Mesothelial cell of epicardium (in vitro differentiated cells): ENCODE measurements at regions not wholly inside any gene's neighbourhood (a gene's known extent, or its start where the extent isn't known, plus 50 kb on each side); places are given as distances from the start of the nearest gene placed in this dataset.

ENCODE experiments used
- DNase-seq, 2 experiments: peaks; one replicate each; pipeline ENCODE4 v3.0.0; 2021; ENCODE audit warnings: low spot score in 2 of 2; ENCODE audit not compliant: unreplicated experiment in 2 of 2
- H3K27ac Mint-ChIP-seq: 2 replicates; pipeline ENCODE4 v1.8.0; 2021; ENCODE audit warnings: mixed read lengths
- H3K27me3 Mint-ChIP-seq: 2 replicates; pipeline ENCODE4 v1.8.0; 2021; ENCODE audit warnings: low read depth, mixed read lengths
- H3K36me3 Mint-ChIP-seq: 2 replicates; pipeline ENCODE4 v1.8.0; 2021; ENCODE audit warnings: mixed read lengths
- H3K4me1 Mint-ChIP-seq: 2 replicates; pipeline ENCODE4 v1.8.0; 2021; ENCODE audit warnings: mixed read lengths
- H3K4me3 Mint-ChIP-seq: 2 replicates; pipeline ENCODE4 v1.8.0; 2021; ENCODE audit warnings: mild to moderate bottlenecking, moderate library complexity, mixed read lengths
- H3K9me3 Mint-ChIP-seq: 2 replicates; pipeline ENCODE4 v1.8.0; 2021; ENCODE audit warnings: mixed read lengths
- TF ChIP-seq, protein P1 (sequence below): fragments of 200-600 bp; sonication (generic); IDR thresholded peaks from one replicate; pipeline ENCODE4 v1.5.0; 2021; ENCODE audit warnings: antibody characterized with exemption; ENCODE audit not compliant: unreplicated experiment

DNA sequence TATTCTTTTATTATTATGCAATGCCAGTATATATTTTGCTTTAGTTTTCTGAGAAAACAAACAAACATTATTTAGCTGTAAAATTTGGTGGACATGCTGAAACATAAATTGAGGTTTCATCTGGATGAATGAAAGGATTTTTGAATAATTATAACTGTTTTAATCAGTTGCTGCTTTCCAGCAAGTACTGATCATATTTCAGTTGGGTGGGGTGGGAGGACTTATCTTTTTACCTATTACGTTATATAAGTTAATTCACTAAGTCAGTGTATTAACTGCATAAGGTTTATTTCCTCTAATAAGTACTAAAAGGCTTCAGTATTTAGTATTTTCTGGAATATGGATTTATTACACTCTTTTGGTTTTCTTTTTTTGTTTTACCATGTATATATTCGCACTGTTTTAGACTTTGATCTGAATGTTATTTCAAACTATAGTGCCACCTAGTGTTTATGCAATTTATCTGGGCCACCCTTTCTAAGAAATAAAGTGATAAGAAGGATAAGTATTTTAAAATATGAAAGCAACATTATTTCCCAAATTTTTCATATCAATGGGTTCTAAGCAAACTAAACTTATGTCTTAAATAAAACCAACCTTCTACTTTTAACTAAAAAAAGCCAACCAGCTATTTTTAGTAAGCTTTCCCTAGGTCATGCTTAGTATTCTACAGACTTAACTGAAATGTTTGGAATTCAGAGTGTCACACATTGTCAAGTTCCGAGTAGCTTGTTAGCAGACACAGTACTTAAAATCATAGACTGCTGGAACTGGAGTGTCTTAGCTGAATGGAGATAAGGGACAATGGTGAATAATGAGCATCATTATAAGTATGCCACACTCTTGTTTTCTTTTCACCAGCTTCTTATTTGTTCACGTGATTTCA is 105.4 kb upstream of the MCHR2 start:
- H3K27ac Mint-ChIP-seq = no peak overlapping the region
- H3K4me3 Mint-ChIP-seq = no peak overlapping the region
- DNase-seq = no peak
- no peaks in the 10 kb centered on the region for H3K36me3 Mint-ChIP-seq
- H3K27me3 Mint-ChIP-seq = peaks cover 7% of the 10 kb centered on the region
- TF ChIP-seq, protein P1, sequence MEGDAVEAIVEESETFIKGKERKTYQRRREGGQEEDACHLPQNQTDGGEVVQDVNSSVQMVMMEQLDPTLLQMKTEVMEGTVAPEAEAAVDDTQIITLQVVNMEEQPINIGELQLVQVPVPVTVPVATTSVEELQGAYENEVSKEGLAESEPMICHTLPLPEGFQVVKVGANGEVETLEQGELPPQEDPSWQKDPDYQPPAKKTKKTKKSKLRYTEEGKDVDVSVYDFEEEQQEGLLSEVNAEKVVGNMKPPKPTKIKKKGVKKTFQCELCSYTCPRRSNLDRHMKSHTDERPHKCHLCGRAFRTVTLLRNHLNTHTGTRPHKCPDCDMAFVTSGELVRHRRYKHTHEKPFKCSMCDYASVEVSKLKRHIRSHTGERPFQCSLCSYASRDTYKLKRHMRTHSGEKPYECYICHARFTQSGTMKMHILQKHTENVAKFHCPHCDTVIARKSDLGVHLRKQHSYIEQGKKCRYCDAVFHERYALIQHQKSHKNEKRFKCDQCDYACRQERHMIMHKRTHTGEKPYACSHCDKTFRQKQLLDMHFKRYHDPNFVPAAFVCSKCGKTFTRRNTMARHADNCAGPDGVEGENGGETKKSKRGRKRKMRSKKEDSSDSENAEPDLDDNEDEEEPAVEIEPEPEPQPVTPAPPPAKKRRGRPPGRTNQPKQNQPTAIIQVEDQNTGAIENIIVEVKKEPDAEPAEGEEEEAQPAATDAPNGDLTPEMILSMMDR = peak; percentile 58
- no peaks in the 10 kb centered on the region for H3K4me1 Mint-ChIP-seq
- no peaks in the 10 kb centered on the region for H3K9me3 Mint-ChIP-seq

DNA sequence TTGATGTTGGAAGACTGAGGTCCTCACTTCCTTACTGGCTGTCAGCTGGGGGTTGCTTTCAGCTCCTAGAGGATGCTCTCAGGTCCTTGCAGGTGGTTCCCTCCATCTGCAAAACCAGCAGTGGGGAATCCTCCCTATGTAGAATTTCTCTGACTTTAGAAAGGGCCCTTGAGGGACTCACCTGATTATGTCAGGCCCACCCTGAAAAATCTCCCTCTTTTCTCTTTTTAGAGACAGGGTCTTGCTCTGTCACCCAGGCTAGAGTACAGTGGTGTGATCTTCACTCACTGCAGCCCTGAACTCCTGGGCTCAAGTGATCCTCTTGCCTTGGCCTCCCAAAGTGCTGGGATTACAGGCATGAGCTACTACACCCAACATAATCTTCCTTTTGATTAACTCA is 102.9 kb upstream of the MCHR2 start:
- TF ChIP-seq, protein P1 = no peak
- Mint-ChIP-seq H3K27me3 (peaks cover 3% of the 10 kb centered on the region), H3K27ac (no peak overlapping the region), H3K4me1 (no peaks in the 10 kb centered on the region), H3K9me3 (no peaks in the 10 kb centered on the region), H3K4me3 (no peak overlapping the region), H3K36me3 (no peaks in the 10 kb centered on the region)
- DNase-seq = no peak

DNA sequence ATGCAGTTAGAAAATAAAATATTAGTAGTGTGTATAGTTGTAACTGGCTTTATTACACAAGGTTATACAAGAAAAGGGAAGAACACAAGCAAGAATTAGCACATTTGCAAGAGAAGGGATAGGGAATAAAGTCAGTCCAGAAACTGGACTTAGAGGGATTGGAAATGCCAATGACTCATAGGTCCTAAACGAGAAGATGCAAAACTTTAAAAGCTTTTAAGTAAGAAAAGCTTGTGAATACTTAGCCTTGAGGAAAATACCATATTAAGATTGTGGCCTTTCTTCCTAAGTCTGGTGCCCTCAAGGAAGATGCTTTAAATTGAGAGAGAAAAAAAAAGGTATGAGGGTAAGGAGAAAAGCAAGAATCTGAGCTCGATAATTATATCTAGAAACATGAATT is 102.3 kb upstream of the MCHR2 start:
- no peak for DNase-seq
- TF ChIP-seq, protein P1 = no peak
- H3K27ac Mint-ChIP-seq = no peak overlapping the region
- no peaks in the 10 kb centered on the region for H3K9me3 Mint-ChIP-seq
- no peaks in the 10 kb centered on the region for H3K36me3 Mint-ChIP-seq
- H3K4me3 Mint-ChIP-seq = no peak overlapping the region
- H3K4me1 Mint-ChIP-seq = no peaks in the 10 kb centered on the region
- peaks cover 3% of the 10 kb centered on the region for H3K27me3 Mint-ChIP-seq

DNA sequence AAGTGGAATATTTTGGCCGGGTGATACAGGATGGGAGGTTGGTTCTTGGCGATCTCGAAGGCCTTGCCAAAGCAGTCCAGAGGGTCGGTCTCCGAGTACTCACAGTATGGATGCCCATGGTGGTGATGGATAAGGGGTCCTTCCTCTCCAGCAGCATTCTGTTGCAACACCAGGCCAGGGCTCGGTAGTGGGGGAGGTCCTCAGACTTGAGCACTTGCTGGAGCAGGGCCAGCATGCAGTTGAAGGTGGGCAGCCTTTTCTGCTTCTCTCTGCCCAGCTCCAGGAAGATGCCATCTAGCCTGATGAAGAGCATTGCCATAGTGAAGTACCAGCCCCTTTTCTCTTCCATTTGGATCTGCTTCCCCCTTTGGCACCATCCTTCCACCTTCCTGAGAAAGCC is 99.4 kb upstream of the MCHR2 start:
- Mint-ChIP-seq H3K27ac (no peak overlapping the region), H3K4me3 (no peak overlapping the region)
- no peak for DNase-seq

DNA sequence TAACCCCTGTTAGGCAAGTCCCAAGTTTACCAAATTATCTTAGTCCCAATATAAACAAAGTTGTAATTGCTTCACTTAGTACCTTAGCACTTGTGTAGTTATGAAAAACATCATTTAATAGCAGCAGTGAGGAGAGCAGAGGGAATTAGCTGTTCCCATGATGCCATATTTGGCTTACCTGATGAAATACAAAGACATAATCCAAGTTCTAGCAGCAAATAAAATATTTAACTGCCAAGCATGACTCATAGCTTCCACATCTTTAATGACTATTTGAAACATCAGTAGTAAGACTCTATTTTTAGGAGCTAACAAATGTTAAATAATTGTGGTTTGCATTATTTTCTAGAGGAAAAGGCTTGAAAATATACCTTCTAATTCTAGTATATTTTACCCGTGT is 94.0 kb upstream of the MCHR2 start:
- TF ChIP-seq, protein P1 = no peak
- no peak overlapping the region for H3K27ac Mint-ChIP-seq
- no peaks in the 10 kb centered on the region for H3K36me3 Mint-ChIP-seq
- H3K4me3 Mint-ChIP-seq = no peak overlapping the region
- peaks cover 10% of the 10 kb centered on the region for H3K9me3 Mint-ChIP-seq
- DNase-seq = no peak
- peaks cover 6% of the 10 kb centered on the region for H3K27me3 Mint-ChIP-seq
- peaks cover 22% of the 10 kb centered on the region for H3K4me1 Mint-ChIP-seq

More for the DNA sequence above, 99.4 kb upstream of the MCHR2 start:
- no peaks in the 10 kb centered on the region for H3K36me3 Mint-ChIP-seq
- H3K27me3 Mint-ChIP-seq = peaks cover 6% of the 10 kb centered on the region
- peaks cover 5% of the 10 kb centered on the region for H3K9me3 Mint-ChIP-seq
- TF ChIP-seq, protein P1 = no peak
- H3K4me1 Mint-ChIP-seq = no peaks in the 10 kb centered on the region
